GM12865 (cell line): ENCODE measurements at regions not wholly inside any gene's neighbourhood (a gene's known extent, or its start where the extent isn't known, plus 50 kb on each side); places are given as distances from the start of the nearest gene placed in this dataset.
A peak's percentile ranks its signal among the peaks of the same experiment; 100 is the strongest.

ENCODE experiments used
- DNase-seq: peaks from one replicate; pipeline ENCODE4 v3.0.0; 2010; ENCODE audit warnings: low read depth
- H3K4me3 ChIP-seq: 2 replicates; pipeline ENCODE4 v1.5.1; 2011; ENCODE audit warnings: mild to moderate bottlenecking, low read depth, low read length, control low read depth
- CTCF ChIP-seq: IDR thresholded peaks from 2 replicates; pipeline ENCODE4 v1.5.1; 2011; ENCODE audit warnings: low read length, control low read depth, low read depth, inconsistent platforms; ENCODE audit not compliant: insufficient read depth; ENCODE audit errors: missing control alignments

GRCh38 chr11:27215471-27216269 lies 147.3 kb downstream of the CCDC34 start:
- TF ChIP-seq CTCF = no peak
- no peak for DNase-seq
- H3K4me3 ChIP-seq = no peak overlapping the region

GRCh38 chr11:27214713-27215112 lies 148.3 kb downstream of the CCDC34 start:
- TF ChIP-seq CTCF = no peak
- H3K4me3 ChIP-seq = no peak overlapping the region
- no peak for DNase-seq

DNA sequence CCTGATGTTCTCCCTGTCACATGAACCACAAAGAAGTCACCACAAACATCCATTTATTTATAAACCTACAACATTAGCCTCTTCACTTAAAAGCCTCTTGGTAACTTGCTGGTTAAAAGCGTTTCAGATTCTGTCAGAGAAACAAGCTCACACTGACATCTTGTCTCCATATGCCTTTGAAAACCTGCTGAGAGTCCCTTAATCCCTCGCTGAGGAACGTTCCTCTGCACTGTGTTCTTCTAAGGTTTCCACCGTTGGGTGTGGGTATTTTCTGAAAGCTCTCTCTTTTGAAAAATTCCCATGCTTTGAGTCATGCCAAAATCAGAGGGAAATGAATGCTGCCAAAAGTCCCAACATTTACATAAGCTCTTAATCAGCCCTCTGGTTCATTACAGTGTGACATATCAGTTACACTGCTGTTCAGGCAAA lies 149.8 kb downstream of the CCDC34 start:
- DNase-seq = peak; percentile 38
- H3K4me3 ChIP-seq = no peak overlapping the region
- no peak for TF ChIP-seq CTCF

DNA sequence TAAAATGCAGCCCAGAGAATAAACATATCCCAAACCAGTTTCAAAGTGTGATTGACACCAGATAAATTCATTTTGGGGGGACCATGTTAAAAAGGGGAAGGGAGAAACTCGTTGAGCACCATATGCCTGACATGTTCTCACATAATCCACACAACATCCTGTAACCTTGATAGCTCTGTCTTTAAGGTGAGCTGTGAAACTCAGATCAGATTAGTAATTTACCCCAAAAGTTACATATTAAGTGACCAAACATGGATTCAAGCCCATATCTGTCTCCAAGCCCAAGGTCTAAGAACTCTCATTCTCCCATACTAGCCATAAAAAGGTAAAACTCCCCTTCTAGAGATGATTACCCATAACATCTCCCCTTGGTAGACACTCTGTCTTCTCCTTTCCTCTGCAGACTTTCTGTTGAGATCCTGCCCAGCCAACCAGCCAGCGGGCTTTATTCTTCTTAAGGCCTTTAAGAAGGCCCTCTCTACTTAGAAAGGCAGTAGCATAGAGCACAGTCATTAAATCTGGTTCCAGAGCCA lies 150.7 kb downstream of the CCDC34 start:
- H3K4me3 ChIP-seq = no peak overlapping the region
- no peak for TF ChIP-seq CTCF
- no peak for DNase-seq

DNA sequence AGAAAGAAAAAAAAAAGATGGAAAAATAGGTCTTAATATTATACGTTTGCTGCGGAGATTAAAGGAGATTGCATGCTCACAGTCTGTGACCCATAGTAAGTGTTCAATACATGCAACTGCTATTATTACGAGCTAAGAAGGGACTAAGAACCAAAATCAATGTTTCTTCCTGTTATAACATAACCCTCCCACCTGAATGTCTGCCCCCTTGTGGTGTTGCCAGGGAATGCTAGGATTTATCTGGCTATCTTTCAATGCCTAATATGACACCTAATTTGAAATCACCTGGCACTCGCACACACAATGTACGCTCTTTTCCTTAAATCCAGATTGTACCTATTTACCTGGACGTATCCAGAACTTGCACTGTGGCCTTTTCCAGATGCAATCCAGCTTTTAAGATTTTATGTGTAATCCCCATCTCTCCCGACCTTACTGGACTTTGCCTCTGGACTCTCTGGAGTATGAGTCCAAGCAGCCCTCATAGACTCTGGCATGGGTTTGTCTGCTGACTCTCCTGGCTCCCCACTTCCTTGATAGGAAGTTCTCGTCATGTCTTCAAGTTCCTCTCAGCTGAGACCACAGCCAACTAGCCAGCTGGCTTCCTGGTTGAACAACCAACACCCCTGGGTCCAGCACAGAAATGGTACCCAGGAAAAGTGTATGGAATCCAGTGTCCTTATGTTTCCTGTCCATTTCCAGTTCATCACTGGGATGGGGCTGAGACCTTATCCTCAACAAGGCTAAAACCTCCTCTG lies 151.5 kb downstream of the CCDC34 start:
- peak; percentile 33 for TF ChIP-seq CTCF
- H3K4me3 ChIP-seq = no peak overlapping the region
- DNase-seq = no peak

- no peak overlapping the region for H3K4me3 ChIP-seq
- no peak for TF ChIP-seq CTCF
- no peak for DNase-seq
Observed at GRCh38 chr11:27210531-27210930, 152.5 kb downstream of the CCDC34 start.

GRCh38 chr11:27209562-27210005 lies 153.4 kb downstream of the CCDC34 start:
- TF ChIP-seq CTCF = no peak
- no peak overlapping the region for H3K4me3 ChIP-seq
- peak; percentile 53 for DNase-seq
